ENCODE measurements at regions not wholly inside any gene's neighbourhood (a gene's known extent, or its start where the extent isn't known, plus 50 kb on each side); places are given as distances from the start of the nearest gene placed in this dataset.

DNA sequence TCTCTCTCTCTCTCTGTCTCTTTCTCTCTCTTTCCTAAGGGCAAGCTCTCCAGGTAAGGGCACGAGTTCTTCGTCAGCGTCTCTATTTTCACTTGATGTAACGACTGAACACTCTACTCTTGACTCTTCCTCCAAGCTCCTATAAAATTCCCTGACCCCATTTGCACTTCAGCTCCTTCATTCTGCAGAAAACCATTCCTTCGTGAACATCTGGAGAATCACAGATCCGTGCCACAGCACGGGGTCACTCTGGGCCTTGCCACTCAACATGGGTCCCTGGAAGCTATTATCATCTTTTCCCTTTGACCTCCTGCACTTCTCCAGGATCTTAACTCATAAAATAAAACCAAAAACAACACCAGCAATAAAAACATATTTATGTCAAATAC, 112.0 kb upstream of the LNX1 start:
- TF ChIP-seq, protein P1, sequence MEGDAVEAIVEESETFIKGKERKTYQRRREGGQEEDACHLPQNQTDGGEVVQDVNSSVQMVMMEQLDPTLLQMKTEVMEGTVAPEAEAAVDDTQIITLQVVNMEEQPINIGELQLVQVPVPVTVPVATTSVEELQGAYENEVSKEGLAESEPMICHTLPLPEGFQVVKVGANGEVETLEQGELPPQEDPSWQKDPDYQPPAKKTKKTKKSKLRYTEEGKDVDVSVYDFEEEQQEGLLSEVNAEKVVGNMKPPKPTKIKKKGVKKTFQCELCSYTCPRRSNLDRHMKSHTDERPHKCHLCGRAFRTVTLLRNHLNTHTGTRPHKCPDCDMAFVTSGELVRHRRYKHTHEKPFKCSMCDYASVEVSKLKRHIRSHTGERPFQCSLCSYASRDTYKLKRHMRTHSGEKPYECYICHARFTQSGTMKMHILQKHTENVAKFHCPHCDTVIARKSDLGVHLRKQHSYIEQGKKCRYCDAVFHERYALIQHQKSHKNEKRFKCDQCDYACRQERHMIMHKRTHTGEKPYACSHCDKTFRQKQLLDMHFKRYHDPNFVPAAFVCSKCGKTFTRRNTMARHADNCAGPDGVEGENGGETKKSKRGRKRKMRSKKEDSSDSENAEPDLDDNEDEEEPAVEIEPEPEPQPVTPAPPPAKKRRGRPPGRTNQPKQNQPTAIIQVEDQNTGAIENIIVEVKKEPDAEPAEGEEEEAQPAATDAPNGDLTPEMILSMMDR (IDR thresholded peaks at IDR 0.05) = no peak

DNA sequence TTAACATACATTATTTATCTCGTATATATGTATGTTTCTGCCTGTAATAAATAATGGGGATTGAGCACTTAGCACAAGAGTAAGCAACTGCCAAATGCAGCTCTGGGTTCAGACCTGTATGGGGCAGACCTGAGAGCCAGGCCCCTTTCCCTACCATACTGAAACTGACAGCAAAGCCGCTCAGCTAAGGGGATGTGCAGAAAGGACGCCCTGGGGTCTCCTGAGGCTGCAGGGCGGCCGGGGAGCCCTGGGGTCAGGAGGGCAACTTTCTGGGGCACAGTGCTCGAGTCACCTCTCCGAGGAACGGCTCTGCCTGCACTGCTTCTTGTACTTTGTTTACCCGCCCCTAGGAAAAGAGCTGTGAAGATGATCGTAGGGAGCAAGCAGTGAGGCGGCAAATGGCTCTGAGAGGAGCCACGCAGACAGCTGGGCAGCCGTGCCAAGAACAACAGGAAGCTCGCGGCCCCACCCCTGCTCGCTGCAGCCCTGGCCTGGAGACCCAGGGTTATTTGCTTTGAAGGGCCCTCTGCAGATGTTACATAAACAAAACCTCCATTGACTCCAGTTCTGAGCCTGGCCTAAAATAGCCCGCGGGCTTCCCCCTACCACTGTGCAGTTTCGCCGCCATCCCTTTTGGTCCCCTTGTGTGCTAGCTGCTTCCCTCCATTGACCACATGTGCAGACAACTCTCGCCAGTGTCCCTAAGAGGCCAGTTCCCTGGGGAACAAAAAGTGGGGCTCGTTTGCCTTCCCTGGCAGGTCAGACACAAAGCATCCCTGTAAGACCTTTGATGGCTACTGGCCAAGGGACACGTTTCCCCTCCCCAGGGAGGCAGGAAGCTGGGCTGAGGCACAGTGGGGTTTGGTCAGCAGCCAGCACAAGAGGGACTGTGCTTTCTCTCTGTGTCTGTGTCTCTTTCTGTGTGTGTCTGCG, 111.3 kb upstream of the LNX1 start:
- TF ChIP-seq, protein P1 (IDR thresholded peaks at IDR 0.05) = no peak

DNA sequence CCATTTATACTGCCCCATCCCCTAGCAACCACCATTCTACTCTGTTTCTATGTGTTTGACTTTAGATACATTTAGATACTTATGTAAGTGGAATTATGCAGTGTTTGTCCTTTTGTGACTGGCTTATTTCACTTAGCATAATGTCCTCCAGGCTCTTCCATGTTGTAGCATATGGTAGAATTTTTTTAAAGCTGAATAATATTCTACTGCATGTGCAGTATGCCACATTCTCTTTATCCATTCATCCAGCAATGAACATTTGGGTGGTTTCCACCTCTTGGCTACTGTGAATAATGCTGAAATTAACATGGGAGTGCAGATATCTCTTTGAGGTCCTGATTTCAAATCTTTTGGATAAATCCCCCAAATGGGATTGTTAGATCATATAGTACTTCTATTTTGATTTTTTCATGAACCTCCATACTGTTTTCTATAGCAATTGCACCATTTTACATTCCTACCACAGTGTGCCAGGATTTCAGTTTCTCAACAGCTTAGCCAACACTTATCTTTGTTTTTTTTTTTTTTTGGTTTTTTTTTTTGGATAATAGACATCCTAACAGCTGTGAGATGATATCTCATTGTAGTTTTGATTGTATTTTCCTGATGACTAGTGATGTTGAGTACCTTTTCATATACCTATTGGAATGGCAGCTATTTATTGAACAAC, 105.9 kb upstream of the LNX1 start:
- TF ChIP-seq, protein P1 (IDR thresholded peaks at IDR 0.05) = no peak

DNA sequence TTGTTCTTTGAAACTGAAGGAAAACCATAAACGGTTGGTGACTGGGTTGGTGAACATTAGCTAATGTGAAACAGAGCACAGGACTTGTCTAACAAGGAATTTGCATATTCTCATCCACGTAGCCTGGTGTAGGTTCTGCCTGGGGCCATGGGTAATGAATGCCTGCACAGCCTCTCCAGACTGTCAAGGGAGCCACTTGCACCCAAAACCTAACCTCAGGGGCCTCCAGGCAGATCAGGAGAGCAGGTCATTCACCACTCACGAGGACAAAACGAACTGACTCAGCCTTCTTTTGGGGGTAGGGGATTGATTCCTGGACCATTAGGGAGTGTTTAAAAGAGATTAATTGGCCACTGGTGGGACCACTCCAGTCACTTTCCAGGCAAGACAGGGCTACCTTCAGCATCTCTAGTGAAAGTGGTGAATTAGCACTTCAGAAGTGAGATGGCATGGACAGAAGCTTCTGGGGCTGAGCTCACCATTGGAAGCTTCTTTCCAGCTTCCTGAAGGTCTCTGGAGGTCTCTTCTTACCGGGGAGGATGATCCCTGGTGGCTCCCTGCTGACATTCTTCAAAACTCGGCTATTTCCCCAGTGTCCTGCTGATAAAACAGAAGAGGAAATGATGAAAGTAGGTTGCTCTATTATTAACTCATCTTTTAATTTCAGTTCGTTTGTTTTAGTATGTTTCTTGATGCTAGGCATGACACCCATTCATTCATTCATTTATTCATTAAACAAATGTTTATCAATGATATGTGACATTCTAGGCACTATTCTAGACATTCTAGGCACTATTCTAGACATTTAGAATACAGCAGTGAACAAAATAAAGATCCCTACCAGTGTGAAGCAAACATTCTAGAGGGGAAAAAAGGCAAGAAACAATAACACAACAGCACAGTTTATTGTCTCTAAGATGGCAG, 104.5 kb upstream of the LNX1 start:
- TF ChIP-seq, protein P1 (IDR thresholded peaks at IDR 0.05) = no peak

DNA sequence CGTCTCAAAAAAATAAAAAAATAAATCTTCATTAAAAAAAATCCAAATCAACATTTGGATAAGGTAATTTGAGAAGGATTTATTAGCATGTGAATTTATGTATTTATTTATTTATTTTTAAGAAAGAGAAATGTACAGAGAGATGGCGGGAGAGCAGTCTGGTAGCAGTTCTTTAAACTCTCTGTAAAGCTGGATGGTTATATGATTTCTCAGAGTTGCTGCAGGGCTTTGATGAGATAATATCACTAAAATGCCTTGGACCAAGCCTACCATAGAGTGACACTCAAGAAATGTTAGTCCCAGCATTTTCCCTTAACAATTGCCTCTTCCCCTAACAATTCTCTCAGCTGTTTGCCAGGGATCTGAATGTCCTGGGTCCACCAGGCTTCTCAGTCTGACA, 103.4 kb upstream of the LNX1 start:
- TF ChIP-seq, protein P1 (IDR thresholded peaks at IDR 0.05) = no peak

- TF ChIP-seq, protein P1 (IDR thresholded peaks at IDR 0.05) = no peak
These were observed 102.6 kb upstream of the LNX1 start for GRCh38 chr4:53693909-53694308.

DNA sequence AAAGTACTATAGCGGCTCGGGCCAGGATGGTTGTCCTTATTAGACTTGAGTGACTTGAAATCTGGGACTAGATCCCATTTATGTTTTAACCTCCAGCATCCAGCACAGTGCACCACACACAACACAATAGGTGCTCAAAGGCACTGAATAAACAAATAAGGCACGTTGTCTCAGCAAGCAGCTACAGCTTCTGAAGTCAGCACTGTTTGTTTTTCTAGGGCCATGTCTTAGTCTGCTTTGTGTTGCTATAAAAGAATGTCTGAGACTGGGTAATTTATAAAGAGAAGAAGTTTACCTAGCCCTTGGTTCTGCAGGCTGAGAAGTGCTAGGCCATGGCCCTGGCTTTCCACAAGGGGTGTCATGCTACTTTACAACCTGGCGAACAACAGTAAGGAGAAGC, 102.1 kb upstream of the LNX1 start:
- TF ChIP-seq, protein P1 (IDR thresholded peaks at IDR 0.05) = no peak
